ENCODE measurements at regions not wholly inside any gene's neighbourhood (a gene's known extent, or its start where the extent isn't known, plus 50 kb on each side); places are given as distances from the start of the nearest gene placed in this dataset.

- Histone ChIP-seq H3K9me3 (ENCODE audit: control insufficient read depth, insufficient read depth, low read depth, low read length) (no peaks in the 10 kb centered on the region), H2AFZ (ENCODE audit: low read length) (no peak overlapping the region), H3K9ac (ENCODE audit: insufficient read depth, low read length) (no peak overlapping the region), H3K4me2 (ENCODE audit: extremely low read depth, insufficient read depth, low read length) (no peak overlapping the region), H3K79me2 (ENCODE audit: control insufficient read depth, insufficient read depth, low read length) (no peaks in the 10 kb centered on the region), H3K4me3 (replicated peaks in 1 of 4; ENCODE audit: control extremely low read depth in 1 of 4, insufficient read depth in 1 of 4, low read depth in 3 of 4, low read length in 4 of 4) (no peak overlapping the region), H4K20me1 (ENCODE audit: control insufficient read depth, extremely low read depth, insufficient read depth, low read length) (no peaks in the 10 kb centered on the region), H3K36me3 (ENCODE audit: control insufficient read depth, insufficient read depth, low read length) (no peaks in the 10 kb centered on the region), H3K27me3 (ENCODE audit: control insufficient read depth, insufficient read depth, low read length) (no peaks in the 10 kb centered on the region), H3K4me1 (ENCODE audit: control insufficient read depth, extremely low read depth, insufficient read depth, low read length) (peaks cover 8% of the 10 kb centered on the region), H3K27ac (ENCODE audit: insufficient read depth, low read length) (no peak overlapping the region)
- TF ChIP-seq EZH2 (IDR thresholded peaks at IDR 0.05; ENCODE audit: low read length, missing control alignments) (no peak), CTCF (conservative IDR thresholded peaks at IDR 0.05 in 1 of 2, IDR thresholded peaks at IDR 0.05 in 1 of 2; ENCODE audit: low read depth in 1 of 2, low read length in 2 of 2) (no peak)
- DNase-seq (ENCODE audit: low read depth in 2 of 2), result no peak
These were observed 218.6 kb downstream of the SNX18 start for GRCh38 chr5:54736003-54736797.

DNA sequence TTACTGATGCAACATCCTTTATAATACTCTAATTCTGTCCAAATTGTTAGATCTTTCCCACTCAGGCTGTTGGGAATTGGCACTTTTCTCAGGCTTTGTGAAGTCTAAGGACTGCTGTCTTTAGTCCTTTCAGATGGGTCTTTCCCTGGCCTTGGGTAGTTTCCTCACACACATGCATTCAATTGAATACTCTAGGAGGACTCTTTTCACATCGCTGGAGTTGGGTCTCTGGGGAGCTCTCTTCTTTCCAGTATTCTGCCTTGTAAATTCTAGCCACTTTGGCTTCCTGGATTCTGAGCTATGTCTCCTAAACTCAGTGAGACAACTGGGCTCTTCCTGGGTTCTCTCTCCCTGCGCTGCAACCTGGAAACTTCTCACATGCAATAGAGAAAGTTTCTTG lies 215.5 kb downstream of the SNX18 start:
- Histone ChIP-seq H3K27me3 (ENCODE audit: control insufficient read depth, insufficient read depth, low read length) (no peaks in the 10 kb centered on the region), H3K36me3 (ENCODE audit: control insufficient read depth, insufficient read depth, low read length) (no peaks in the 10 kb centered on the region), H3K4me3 (replicated peaks in 1 of 4; ENCODE audit: control extremely low read depth in 1 of 4, insufficient read depth in 1 of 4, low read depth in 3 of 4, low read length in 4 of 4) (no peak overlapping the region), H3K27ac (ENCODE audit: insufficient read depth, low read length) (no peak overlapping the region), H3K9ac (ENCODE audit: insufficient read depth, low read length) (no peak overlapping the region), H2AFZ (ENCODE audit: low read length) (no peak overlapping the region), H4K20me1 (ENCODE audit: control insufficient read depth, extremely low read depth, insufficient read depth, low read length) (no peaks in the 10 kb centered on the region), H3K4me2 (ENCODE audit: extremely low read depth, insufficient read depth, low read length) (no peak overlapping the region), H3K4me1 (ENCODE audit: control insufficient read depth, extremely low read depth, insufficient read depth, low read length) (peaks cover 2% of the 10 kb centered on the region), H3K79me2 (ENCODE audit: control insufficient read depth, insufficient read depth, low read length) (no peaks in the 10 kb centered on the region), H3K9me3 (ENCODE audit: control insufficient read depth, insufficient read depth, low read depth, low read length) (no peaks in the 10 kb centered on the region)
- no peak for DNase-seq (ENCODE audit: low read depth in 2 of 2)
- TF ChIP-seq EZH2 (IDR thresholded peaks at IDR 0.05; ENCODE audit: low read length, missing control alignments) (no peak), CTCF (conservative IDR thresholded peaks at IDR 0.05 in 1 of 2, IDR thresholded peaks at IDR 0.05 in 1 of 2; ENCODE audit: low read depth in 1 of 2, low read length in 2 of 2) (no peak)

DNA sequence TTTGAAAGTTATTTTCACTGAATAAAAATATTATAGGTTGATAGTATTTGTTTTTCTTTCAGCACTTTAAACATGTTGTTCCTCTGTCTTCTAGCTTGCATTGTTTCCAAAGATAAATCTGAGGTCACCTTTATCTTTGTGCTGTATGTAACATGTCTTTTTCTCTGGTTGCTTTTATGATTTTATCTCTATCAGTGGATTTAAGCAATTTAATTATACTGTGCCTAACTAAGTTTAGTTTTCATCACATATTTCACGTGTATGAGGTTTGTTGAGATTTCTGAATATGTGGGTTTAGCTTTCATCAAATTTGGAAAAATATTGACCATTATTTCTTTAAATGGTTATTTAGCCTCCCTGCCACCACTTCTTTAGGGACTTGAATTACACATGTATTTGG lies 214.5 kb downstream of the SNX18 start:
- no peak for DNase-seq (ENCODE audit: low read depth in 2 of 2)
- Histone ChIP-seq H3K9me3 (ENCODE audit: control insufficient read depth, insufficient read depth, low read depth, low read length) (no peaks in the 10 kb centered on the region), H3K4me1 (ENCODE audit: control insufficient read depth, extremely low read depth, insufficient read depth, low read length) (no peaks in the 10 kb centered on the region), H3K4me3 (replicated peaks in 1 of 4; ENCODE audit: control extremely low read depth in 1 of 4, insufficient read depth in 1 of 4, low read depth in 3 of 4, low read length in 4 of 4) (no peak overlapping the region), H3K4me2 (ENCODE audit: extremely low read depth, insufficient read depth, low read length) (no peak overlapping the region), H3K9ac (ENCODE audit: insufficient read depth, low read length) (no peak overlapping the region), H3K27ac (ENCODE audit: insufficient read depth, low read length) (no peak overlapping the region), H3K27me3 (ENCODE audit: control insufficient read depth, insufficient read depth, low read length) (no peaks in the 10 kb centered on the region), H2AFZ (ENCODE audit: low read length) (no peak overlapping the region), H3K79me2 (ENCODE audit: control insufficient read depth, insufficient read depth, low read length) (no peaks in the 10 kb centered on the region), H3K36me3 (ENCODE audit: control insufficient read depth, insufficient read depth, low read length) (no peaks in the 10 kb centered on the region), H4K20me1 (ENCODE audit: control insufficient read depth, extremely low read depth, insufficient read depth, low read length) (no peaks in the 10 kb centered on the region)
- no peak for TF ChIP-seq CTCF (conservative IDR thresholded peaks at IDR 0.05 in 1 of 2, IDR thresholded peaks at IDR 0.05 in 1 of 2; ENCODE audit: low read depth in 1 of 2, low read length in 2 of 2)
- no peak for TF ChIP-seq EZH2 (IDR thresholded peaks at IDR 0.05; ENCODE audit: low read length, missing control alignments)
